ENCODE measurements at regions not wholly inside any gene's neighbourhood (a gene's known extent, or its start where the extent isn't known, plus 50 kb on each side); places are given as distances from the start of the nearest gene placed in this dataset.

DNA sequence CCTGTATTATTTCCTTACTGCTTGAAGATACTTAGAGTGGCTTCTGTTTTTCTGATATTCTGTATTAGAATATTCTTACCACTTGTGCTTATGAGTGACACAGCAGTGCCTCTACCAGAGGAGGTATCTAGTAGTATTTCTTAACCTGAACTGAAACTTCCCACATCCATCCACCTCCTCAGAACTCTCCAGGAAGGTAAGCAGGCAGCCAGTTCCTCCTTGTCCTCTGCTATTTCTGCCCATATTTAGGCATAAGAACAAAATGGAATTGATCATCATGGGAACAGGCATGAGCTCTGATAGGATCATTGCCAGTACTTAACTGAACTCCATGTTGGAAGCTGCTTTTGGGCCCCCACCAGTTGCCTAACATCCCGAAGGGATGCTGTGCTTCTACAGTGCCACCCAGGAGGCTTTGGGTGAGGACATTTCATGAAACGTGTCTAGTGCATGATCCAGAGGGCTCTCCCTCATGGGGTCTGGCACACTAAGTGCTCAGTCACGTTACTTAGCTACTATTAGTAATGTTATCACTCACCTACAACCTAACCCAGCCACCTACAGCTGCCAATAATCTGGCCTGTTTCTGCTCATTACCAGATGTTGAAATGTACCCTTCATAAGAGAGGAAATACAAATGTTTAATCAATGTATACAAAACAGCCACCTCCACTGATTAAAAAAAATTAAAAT is 520.7 kb downstream of the EIPR1 start:
- intact Hi-C loops (cut with DNase I; ENCODE audit: low total_unique reads), result no loop called here
- no peak for DNase-seq
- Histone ChIP-seq H3K4me3 (no peak overlapping the region), H3K27ac (no peak overlapping the region), H3K27me3 (no peaks in the 10 kb centered on the region), H3K4me1 (no peaks in the 10 kb centered on the region), H3K36me3 (no peaks in the 10 kb centered on the region), H3K9me3 (no peaks in the 10 kb centered on the region)
- TF ChIP-seq POLR2A (IDR thresholded peaks at IDR 0.05) (no peak), CTCF (IDR thresholded peaks at IDR 0.05) (no peak)

DNA sequence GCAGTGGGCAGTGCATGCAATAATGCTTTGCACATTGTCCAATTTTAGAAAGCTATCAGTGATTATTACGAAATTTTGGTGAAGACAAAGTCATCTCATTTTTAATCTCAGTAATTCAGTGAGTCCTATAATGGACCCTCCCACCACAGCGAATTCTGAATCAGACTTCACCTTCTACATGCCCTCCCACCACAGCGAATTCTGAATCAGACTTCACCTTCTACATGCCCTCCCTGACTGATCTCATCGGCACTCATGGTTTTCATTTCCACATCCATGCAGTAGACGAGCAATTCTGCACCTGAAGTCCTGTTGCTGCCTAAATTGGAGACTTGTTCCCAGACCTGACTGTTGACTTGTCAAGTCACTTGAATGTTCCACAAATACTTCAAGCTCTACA is 522.3 kb downstream of the EIPR1 start:
- no peak for DNase-seq
- H3K27ac ChIP-seq, result no peak overlapping the region
- H3K9me3 ChIP-seq, result no peaks in the 10 kb centered on the region
- no peak overlapping the region for H3K4me3 ChIP-seq
- intact Hi-C loops (cut with DNase I; ENCODE audit: low total_unique reads), result no loop called here
- no peaks in the 10 kb centered on the region for H3K4me1 ChIP-seq
- H3K36me3 ChIP-seq, result no peaks in the 10 kb centered on the region
- no peak for TF ChIP-seq CTCF (IDR thresholded peaks at IDR 0.05)
- no peak for TF ChIP-seq POLR2A (IDR thresholded peaks at IDR 0.05)
- no peaks in the 10 kb centered on the region for H3K27me3 ChIP-seq

DNA sequence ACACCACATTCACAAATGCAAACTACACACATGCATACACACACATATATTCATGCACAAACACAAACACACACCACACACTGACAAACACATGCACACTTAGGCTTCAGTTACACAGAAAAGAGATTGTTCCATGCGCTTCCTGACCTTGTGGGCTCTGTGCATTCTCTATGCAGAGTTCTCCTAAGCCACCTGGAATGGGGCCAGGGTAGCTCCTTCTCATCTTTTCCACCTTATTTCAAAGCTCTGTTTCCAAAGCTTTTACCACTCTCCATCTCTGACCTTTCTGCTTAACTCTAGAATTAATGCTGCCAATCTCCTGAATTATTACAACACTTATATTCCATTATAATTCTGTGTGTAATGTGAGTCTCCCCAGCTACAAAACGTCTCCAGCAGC is 522.3 kb upstream of the MYT1L start:
- H3K4me1 ChIP-seq, result no peaks in the 10 kb centered on the region
- TF ChIP-seq POLR2A (IDR thresholded peaks at IDR 0.05) (no peak), CTCF (IDR thresholded peaks at IDR 0.05) (no peak)
- H3K27me3 ChIP-seq, result no peaks in the 10 kb centered on the region
- no peak for DNase-seq
- no peaks in the 10 kb centered on the region for H3K9me3 ChIP-seq
- intact Hi-C loops (cut with DNase I; ENCODE audit: low total_unique reads), result no loop called here
- no peak overlapping the region for H3K27ac ChIP-seq
- H3K36me3 ChIP-seq, result no peaks in the 10 kb centered on the region
- no peak overlapping the region for H3K4me3 ChIP-seq

GRCh38 chr2:2851806-2852777 is 521.0 kb upstream of the MYT1L start:
- H3K4me1 ChIP-seq, result no peaks in the 10 kb centered on the region
- H3K27me3 ChIP-seq, result no peaks in the 10 kb centered on the region
- no peaks in the 10 kb centered on the region for H3K9me3 ChIP-seq
- no peak overlapping the region for H3K27ac ChIP-seq
- H3K36me3 ChIP-seq, result no peaks in the 10 kb centered on the region
- TF ChIP-seq CTCF (IDR thresholded peaks at IDR 0.05) (no peak), POLR2A (IDR thresholded peaks at IDR 0.05) (no peak)
- intact Hi-C loops (cut with DNase I; ENCODE audit: low total_unique reads), result no loop called here
- DNase-seq, result no peak
- H3K4me3 ChIP-seq, result no peak overlapping the region

DNA sequence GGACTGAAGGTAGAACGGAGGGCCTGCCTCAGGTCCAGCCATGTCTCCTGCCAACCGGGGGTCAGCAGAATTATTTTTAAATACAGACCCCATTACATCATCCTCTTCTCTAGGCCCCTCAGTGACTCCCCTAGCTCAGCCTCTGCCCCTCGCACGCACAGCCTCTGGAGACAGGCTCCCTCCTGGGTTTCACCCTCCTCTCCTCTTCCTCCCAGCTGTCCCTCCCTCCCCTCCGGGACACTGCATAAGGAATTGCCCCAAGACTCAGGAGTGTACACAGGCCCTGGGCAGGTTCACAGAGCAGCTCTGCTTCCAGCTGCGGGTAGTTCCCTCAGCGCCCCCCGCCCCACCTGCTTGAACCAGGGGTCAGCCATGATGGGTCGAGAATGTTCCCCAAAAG is 520.2 kb upstream of the MYT1L start:
- intact Hi-C loops (cut with DNase I; ENCODE audit: low total_unique reads), result no loop called here
- H3K4me3 ChIP-seq, result no peak overlapping the region
- no peaks in the 10 kb centered on the region for H3K9me3 ChIP-seq
- H3K4me1 ChIP-seq, result no peaks in the 10 kb centered on the region
- no peaks in the 10 kb centered on the region for H3K36me3 ChIP-seq
- no peak for TF ChIP-seq POLR2A (IDR thresholded peaks at IDR 0.05)
- no peak for TF ChIP-seq CTCF (IDR thresholded peaks at IDR 0.05)
- no peak overlapping the region for H3K27ac ChIP-seq
- DNase-seq, result no peak
- no peaks in the 10 kb centered on the region for H3K27me3 ChIP-seq

Data from uterus (tissue), 3 donors.